ENCODE measurements at regions not wholly inside any gene's neighbourhood (a gene's known extent, or its start where the extent isn't known, plus 50 kb on each side); places are given as distances from the start of the nearest gene placed in this dataset.

DNA sequence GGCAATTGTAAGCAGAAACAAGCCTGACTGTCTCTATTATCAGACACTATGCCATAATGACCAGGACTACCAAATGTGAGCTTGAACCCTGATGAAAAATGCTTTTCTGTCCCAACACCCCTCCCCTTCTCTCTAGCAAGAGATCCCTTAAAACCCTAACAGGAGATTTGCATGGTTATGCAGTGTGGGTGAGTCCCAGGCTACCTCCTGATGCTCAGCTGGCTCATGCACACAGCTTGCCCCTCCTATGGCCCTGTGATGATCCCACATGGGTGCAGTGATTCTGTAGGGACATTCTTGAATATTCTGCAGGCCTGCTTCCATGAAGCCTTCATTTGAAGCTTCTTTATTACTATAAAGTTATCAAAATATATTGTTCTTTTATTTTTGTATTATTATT lies 357.4 kb downstream of the AKAIN1 start:
- no TSS peak for BruUV-seq (replicated peaks)
- no peaks in the 10 kb centered on the region for H3K9me1 ChIP-seq (ENCODE audit: control insufficient read depth, insufficient read depth, low read length)
- ATAC-seq = no peak
- no peak overlapping the region for H3K27ac ChIP-seq (ENCODE audit: extremely low read depth, low read depth, low read length)
- no peak overlapping the region for H3K9ac ChIP-seq (ENCODE audit: insufficient read depth in 1 of 2, low read depth in 2 of 2, low read length in 2 of 2)
- no peaks in the 10 kb centered on the region for H3K4me1 ChIP-seq (replicated peaks in 1 of 2; ENCODE audit: control insufficient read depth in 2 of 2, insufficient read depth in 2 of 2, low read length in 2 of 2)
- H3K79me2 ChIP-seq (ENCODE audit: control insufficient read depth, insufficient read depth, low read length) = no peaks in the 10 kb centered on the region
- H3K36me3 ChIP-seq (ENCODE audit: control insufficient read depth, insufficient read depth, low read length) = no peaks in the 10 kb centered on the region
- ChIA-PET POLR2A (no interaction called here), CTCF (ENCODE audit: low intra/inter-chr PET ratio) (no interaction called here)
- no peak overlapping the region for H3K4me3 ChIP-seq
- DNase-seq (ENCODE audit: extremely low read depth in 1 of 4, low spot score in 3 of 4) = no peak
- no peaks in the 10 kb centered on the region for H4K20me1 ChIP-seq (replicated peaks; ENCODE audit: control insufficient read depth, insufficient read depth, low read length)
- FAIRE-seq = no peak
- intact Hi-C loops (cut with micrococcal nuclease) (no loop called here), in situ Hi-C loops (cut with MboI) (no loop called here)
- no peaks in the 10 kb centered on the region for H3K27me3 ChIP-seq (ENCODE audit: control insufficient read depth in 2 of 2, insufficient read depth in 2 of 2, low read length in 2 of 2)
- TF ChIP-seq, protein P1, sequence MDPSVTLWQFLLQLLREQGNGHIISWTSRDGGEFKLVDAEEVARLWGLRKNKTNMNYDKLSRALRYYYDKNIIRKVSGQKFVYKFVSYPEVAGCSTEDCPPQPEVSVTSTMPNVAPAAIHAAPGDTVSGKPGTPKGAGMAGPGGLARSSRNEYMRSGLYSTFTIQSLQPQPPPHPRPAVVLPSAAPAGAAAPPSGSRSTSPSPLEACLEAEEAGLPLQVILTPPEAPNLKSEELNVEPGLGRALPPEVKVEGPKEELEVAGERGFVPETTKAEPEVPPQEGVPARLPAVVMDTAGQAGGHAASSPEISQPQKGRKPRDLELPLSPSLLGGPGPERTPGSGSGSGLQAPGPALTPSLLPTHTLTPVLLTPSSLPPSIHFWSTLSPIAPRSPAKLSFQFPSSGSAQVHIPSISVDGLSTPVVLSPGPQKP (CRISPR knock-in tag; IDR thresholded peaks at IDR 0.05) = no peak
- TF ChIP-seq NFIX (CRISPR knock-in tag; IDR thresholded peaks at IDR 0.05; ENCODE audit: low read depth) (no peak), RFX1 (IDR thresholded peaks at IDR 0.05) (no peak), CREM (IDR thresholded peaks at IDR 0.05; ENCODE audit: low read depth) (no peak), SRSF7 (optimal IDR thresholded peaks at IDR 0.05; ENCODE audit: low read depth, low read length) (no peak), FOXP1 (CRISPR knock-in tag; IDR thresholded peaks at IDR 0.05) (no peak), RNF2 (IDR thresholded peaks at IDR 0.05) (no peak)
- TF ChIP-seq, protein P2, sequence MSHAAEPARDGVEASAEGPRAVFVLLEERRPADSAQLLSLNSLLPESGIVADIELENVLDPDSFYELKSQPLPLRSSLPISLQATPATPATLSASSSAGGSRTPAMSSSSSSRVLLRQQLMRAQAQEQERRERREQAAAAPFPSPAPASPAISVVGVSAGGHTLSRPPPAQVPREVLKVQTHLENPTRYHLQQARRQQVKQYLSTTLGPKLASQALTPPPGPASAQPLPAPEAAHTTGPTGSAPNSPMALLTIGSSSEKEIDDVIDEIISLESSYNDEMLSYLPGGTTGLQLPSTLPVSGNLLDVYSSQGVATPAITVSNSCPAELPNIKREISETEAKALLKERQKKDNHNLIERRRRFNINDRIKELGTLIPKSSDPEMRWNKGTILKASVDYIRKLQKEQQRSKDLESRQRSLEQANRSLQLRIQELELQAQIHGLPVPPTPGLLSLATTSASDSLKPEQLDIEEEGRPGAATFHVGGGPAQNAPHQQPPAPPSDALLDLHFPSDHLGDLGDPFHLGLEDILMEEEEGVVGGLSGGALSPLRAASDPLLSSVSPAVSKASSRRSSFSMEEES (CRISPR knock-in tag; IDR thresholded peaks at IDR 0.05) = no peak
- TF ChIP-seq, protein P3, sequence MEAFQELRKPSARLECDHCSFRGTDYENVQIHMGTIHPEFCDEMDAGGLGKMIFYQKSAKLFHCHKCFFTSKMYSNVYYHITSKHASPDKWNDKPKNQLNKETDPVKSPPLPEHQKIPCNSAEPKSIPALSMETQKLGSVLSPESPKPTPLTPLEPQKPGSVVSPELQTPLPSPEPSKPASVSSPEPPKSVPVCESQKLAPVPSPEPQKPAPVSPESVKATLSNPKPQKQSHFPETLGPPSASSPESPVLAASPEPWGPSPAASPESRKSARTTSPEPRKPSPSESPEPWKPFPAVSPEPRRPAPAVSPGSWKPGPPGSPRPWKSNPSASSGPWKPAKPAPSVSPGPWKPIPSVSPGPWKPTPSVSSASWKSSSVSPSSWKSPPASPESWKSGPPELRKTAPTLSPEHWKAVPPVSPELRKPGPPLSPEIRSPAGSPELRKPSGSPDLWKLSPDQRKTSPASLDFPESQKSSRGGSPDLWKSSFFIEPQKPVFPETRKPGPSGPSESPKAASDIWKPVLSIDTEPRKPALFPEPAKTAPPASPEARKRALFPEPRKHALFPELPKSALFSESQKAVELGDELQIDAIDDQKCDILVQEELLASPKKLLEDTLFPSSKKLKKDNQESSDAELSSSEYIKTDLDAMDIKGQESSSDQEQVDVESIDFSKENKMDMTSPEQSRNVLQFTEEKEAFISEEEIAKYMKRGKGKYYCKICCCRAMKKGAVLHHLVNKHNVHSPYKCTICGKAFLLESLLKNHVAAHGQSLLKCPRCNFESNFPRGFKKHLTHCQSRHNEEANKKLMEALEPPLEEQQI (IDR thresholded peaks at IDR 0.05) = no peak
- TF ChIP-seq, protein P4, sequence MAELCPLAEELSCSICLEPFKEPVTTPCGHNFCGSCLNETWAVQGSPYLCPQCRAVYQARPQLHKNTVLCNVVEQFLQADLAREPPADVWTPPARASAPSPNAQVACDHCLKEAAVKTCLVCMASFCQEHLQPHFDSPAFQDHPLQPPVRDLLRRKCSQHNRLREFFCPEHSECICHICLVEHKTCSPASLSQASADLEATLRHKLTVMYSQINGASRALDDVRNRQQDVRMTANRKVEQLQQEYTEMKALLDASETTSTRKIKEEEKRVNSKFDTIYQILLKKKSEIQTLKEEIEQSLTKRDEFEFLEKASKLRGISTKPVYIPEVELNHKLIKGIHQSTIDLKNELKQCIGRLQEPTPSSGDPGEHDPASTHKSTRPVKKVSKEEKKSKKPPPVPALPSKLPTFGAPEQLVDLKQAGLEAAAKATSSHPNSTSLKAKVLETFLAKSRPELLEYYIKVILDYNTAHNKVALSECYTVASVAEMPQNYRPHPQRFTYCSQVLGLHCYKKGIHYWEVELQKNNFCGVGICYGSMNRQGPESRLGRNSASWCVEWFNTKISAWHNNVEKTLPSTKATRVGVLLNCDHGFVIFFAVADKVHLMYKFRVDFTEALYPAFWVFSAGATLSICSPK (IDR thresholded peaks at IDR 0.05; ENCODE audit: borderline replicate concordance) = no peak
- no peak overlapping the region for H2AFZ ChIP-seq (ENCODE audit: low read depth, low read length)
- no peak overlapping the region for H3K4me2 ChIP-seq (ENCODE audit: insufficient read depth, low read length)
- H3K9me3 ChIP-seq (replicated peaks; ENCODE audit: control insufficient read depth, insufficient read depth, low read depth, low read length) = peaks cover 3% of the 10 kb centered on the region
